ENCODE measurements at regions not wholly inside any gene's neighbourhood (a gene's known extent, or its start where the extent isn't known, plus 50 kb on each side); places are given as distances from the start of the nearest gene placed in this dataset.

DNA sequence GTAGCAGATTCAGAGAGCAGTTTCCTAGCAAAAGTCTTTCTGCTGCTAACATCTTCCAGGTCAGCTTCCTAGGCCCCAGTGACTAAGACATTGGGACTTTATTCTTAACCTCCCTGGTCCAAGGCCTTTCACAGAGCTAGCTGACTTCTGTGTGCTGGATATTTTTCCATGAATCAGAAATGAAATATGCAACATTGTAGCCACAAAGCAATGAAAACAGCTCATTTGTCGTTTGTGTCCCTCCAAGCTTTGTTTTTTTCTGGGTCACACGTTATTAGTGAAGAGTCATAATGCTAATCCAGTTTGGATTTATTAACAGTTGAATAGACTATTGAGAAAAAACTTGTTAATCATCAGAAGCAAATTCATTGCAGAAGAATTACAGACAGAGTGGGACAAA, 82.4 kb downstream of the ARF6 start:
- TF ChIP-seq CTCF (IDR thresholded peaks at IDR 0.05): no peak
- Histone ChIP-seq H3K9me3 (no peaks in the 10 kb centered on the region), H3K27ac (no peak overlapping the region), H3K27me3 (ENCODE audit: insufficient read depth in 3 of 3, low read length in 2 of 3) (no peaks in the 10 kb centered on the region), H3K4me3 (no peak overlapping the region), H3K36me3 (ENCODE audit: insufficient read depth in 1 of 2, low read depth in 1 of 2) (no peaks in the 10 kb centered on the region), H3K4me1 (peaks cover 31% of the 10 kb centered on the region)
- DNase-seq: no peak
- intact Hi-C loops (cut with DNase I): no loop called here
- 40 to 50% (median 49%) methylated on average over 2 of the region's 2 CpGs for WGBS, 3 donors
- ATAC-seq: no peak

- ATAC-seq: no peak
- intact Hi-C loops (cut with DNase I): no loop called here
Measured at GRCh38 chr14:49975799-49976198, 82.9 kb downstream of the ARF6 start.

GRCh38 chr14:49977126-49977841, 84.4 kb downstream of the ARF6 start:
- no peak for ATAC-seq
- Histone ChIP-seq H3K9me3 (no peaks in the 10 kb centered on the region), H3K4me3 (no peak overlapping the region), H3K27me3 (ENCODE audit: insufficient read depth in 3 of 3, low read length in 2 of 3) (no peaks in the 10 kb centered on the region), H3K27ac (no peak overlapping the region), H3K36me3 (ENCODE audit: insufficient read depth in 1 of 2, low read depth in 1 of 2) (no peaks in the 10 kb centered on the region), H3K4me1 (peaks cover 11% of the 10 kb centered on the region)
- no peak for DNase-seq
- intact Hi-C loops (cut with DNase I): no loop called here
- 84 to 97% (median 94%) methylated on average over 5 of the region's 5 CpGs for WGBS, 3 donors
- no peak for TF ChIP-seq CTCF (IDR thresholded peaks at IDR 0.05)

More at GRCh38 chr14:49975799-49976198, 82.9 kb downstream of the ARF6 start:
- no peak for DNase-seq
- WGBS, 3 donors: 73 to 84% (median 80%) methylated on average over 3 of the region's 3 CpGs
- Histone ChIP-seq H3K27ac (peak overlapping the region; percentile 41), H3K9me3 (no peaks in the 10 kb centered on the region), H3K4me3 (no peak overlapping the region), H3K36me3 (ENCODE audit: insufficient read depth in 1 of 2, low read depth in 1 of 2) (no peaks in the 10 kb centered on the region), H3K4me1 (peaks cover 26% of the 10 kb centered on the region), H3K27me3 (ENCODE audit: insufficient read depth in 3 of 3, low read length in 2 of 3) (no peaks in the 10 kb centered on the region)
- TF ChIP-seq CTCF (IDR thresholded peaks at IDR 0.05): no peak

- ATAC-seq (no peak), DNase-seq (no peak)
- Histone ChIP-seq H3K27ac (no peak overlapping the region), H3K9me3 (no peaks in the 10 kb centered on the region), H3K4me3 (no peak overlapping the region), H3K4me1 (no peaks in the 10 kb centered on the region), H3K36me3 (ENCODE audit: insufficient read depth in 1 of 2, low read depth in 1 of 2) (no peaks in the 10 kb centered on the region), H3K27me3 (ENCODE audit: insufficient read depth in 3 of 3, low read length in 2 of 3) (no peaks in the 10 kb centered on the region)
- intact Hi-C loops (cut with DNase I): no loop called here
- TF ChIP-seq CTCF (IDR thresholded peaks at IDR 0.05): no peak
Measured at GRCh38 chr14:49980027-49980426, 87.1 kb downstream of the ARF6 start.

GRCh38 chr14:49982082-49982481, 89.2 kb downstream of the ARF6 start:
- Histone ChIP-seq H3K36me3 (ENCODE audit: insufficient read depth in 1 of 2, low read depth in 1 of 2) (no peaks in the 10 kb centered on the region), H3K9me3 (no peaks in the 10 kb centered on the region), H3K27ac (no peak overlapping the region), H3K27me3 (ENCODE audit: insufficient read depth in 3 of 3, low read length in 2 of 3) (no peaks in the 10 kb centered on the region), H3K4me1 (no peaks in the 10 kb centered on the region), H3K4me3 (no peak overlapping the region)
- WGBS, 3 donors: 74 to 86% (median 78%) methylated on average over 7 of the region's 7 CpGs
- no peak for DNase-seq
- intact Hi-C loops (cut with DNase I): no loop called here
- peak in 3 of 4 donors; percentile 13 to 35 (median 33) for ATAC-seq
- TF ChIP-seq CTCF (IDR thresholded peaks at IDR 0.05): no peak
